ENCODE measurements at regions not wholly inside any gene's neighbourhood (a gene's known extent, or its start where the extent isn't known, plus 50 kb on each side); places are given as distances from the start of the nearest gene placed in this dataset.

GRCh38 chr19:23992348-23992747 is 77.7 kb downstream of the ZNF726 start:
- no peak for TF ChIP-seq TARDBP (IDR thresholded peaks at IDR 0.05)
- TF ChIP-seq L3MBTL2 (conservative IDR thresholded peaks at IDR 0.05) = no peak
- no peak for TF ChIP-seq SP1 (IDR thresholded peaks at IDR 0.05)
- TF ChIP-seq SUZ12 (IDR thresholded peaks at IDR 0.05) = no peak
- no peak for TF ChIP-seq FOXA1 (IDR thresholded peaks at IDR 0.05)
- no peak for TF ChIP-seq ELF4 (IDR thresholded peaks at IDR 0.05)
- no peak for TF ChIP-seq LEF1 (IDR thresholded peaks at IDR 0.05; ENCODE audit: borderline replicate concordance)
- no peak for TF ChIP-seq BHLHE40 (IDR thresholded peaks at IDR 0.05; ENCODE audit: borderline replicate concordance)
- TF ChIP-seq, protein P1, sequence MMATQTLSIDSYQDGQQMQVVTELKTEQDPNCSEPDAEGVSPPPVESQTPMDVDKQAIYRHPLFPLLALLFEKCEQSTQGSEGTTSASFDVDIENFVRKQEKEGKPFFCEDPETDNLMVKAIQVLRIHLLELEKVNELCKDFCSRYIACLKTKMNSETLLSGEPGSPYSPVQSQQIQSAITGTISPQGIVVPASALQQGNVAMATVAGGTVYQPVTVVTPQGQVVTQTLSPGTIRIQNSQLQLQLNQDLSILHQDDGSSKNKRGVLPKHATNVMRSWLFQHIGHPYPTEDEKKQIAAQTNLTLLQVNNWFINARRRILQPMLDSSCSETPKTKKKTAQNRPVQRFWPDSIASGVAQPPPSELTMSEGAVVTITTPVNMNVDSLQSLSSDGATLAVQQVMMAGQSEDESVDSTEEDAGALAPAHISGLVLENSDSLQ (IDR thresholded peaks at IDR 0.05) = no peak
- no peak for TF ChIP-seq NFRKB (IDR thresholded peaks at IDR 0.05)
- no peak for TF ChIP-seq FOXM1 (IDR thresholded peaks at IDR 0.05; ENCODE audit: borderline replicate concordance)

Measured in HEK293T (cell line).